Lower leg skin (tissue), 3 donors: ENCODE measurements at regions not wholly inside any gene's neighbourhood (a gene's known extent, or its start where the extent isn't known, plus 50 kb on each side); places are given as distances from the start of the nearest gene placed in this dataset.

ENCODE experiments used
- CTCF ChIP-seq, 3 donors: fragments of 450-650 bp; IDR thresholded peaks; one replicate each; pipeline ENCODE4 v1.5.1; 2016; ENCODE audit warnings: antibody characterized with exemption in 3 of 3, mild to moderate bottlenecking in 3 of 3, moderate library complexity in 2 of 3
- POLR2A ChIP-seq, 2 donors: fragments of 450-650 bp; IDR thresholded peaks; one replicate each; pipeline ENCODE4 v1.6.1; 2016 to 2017; ENCODE audit warnings: antibody characterized with exemption in 2 of 2, mild to moderate bottlenecking in 1 of 2, moderate library complexity in 1 of 2

- TF ChIP-seq POLR2A (IDR thresholded peaks at IDR 0.05) (no peak), CTCF (IDR thresholded peaks at IDR 0.05) (no peak)
Observed at GRCh38 chr2:217683106-217683870, 319.5 kb downstream of the TNS1 start.
